Medulla oblongata (tissue), 1 donor: ENCODE measurements at regions not wholly inside any gene's neighbourhood (a gene's known extent, or its start where the extent isn't known, plus 50 kb on each side); places are given as distances from the start of the nearest gene placed in this dataset.
"Not testable (repeated sequence)": the region's sequence is repeated elsewhere in the genome, so short reads cannot be mapped to it uniquely, and the experiment has no call there.

ENCODE experiments used
- DNase-seq: peaks from one replicate; pipeline ENCODE4 v3.0.0-alpha.2; 2015; ENCODE audit errors: extremely low spot score

GRCh38 chr6:144434308-144434990 is 149.3 kb downstream of the UTRN start:
- DNase-seq: no peak

- no peak for DNase-seq
Measured at GRCh38 chr6:144435602-144436426, 150.7 kb downstream of the UTRN start.

GRCh38 chr6:144437105-144437504 is 152.0 kb downstream of the UTRN start:
- DNase-seq: no peak

GRCh38 chr6:144438103-144438502 is 153.0 kb downstream of the UTRN start:
- DNase-seq: no peak

- no peak for DNase-seq
Measured at GRCh38 chr6:144439016-144439415, 153.9 kb downstream of the UTRN start.

GRCh38 chr6:144441801-144442200 is 156.7 kb downstream of the UTRN start:
- DNase-seq: not testable (repeated sequence)

- no peak for DNase-seq
Measured at GRCh38 chr6:144443157-144443556, 158.0 kb downstream of the UTRN start.

- DNase-seq: no peak
Measured at GRCh38 chr6:144447472-144447871, 162.3 kb downstream of the UTRN start.

GRCh38 chr6:144449218-144449617 is 164.1 kb downstream of the UTRN start:
- DNase-seq: no peak

- peak; percentile 47 for DNase-seq
Measured at GRCh38 chr6:144449911-144450597, 164.9 kb downstream of the UTRN start.

GRCh38 chr6:144460327-144461095 is 175.4 kb downstream of the UTRN start:
- no peak for DNase-seq

- DNase-seq: no peak
Measured at GRCh38 chr6:144462058-144462457, 176.9 kb downstream of the UTRN start.

- no peak for DNase-seq
Measured at GRCh38 chr6:144466716-144467115, 181.6 kb downstream of the UTRN start.

GRCh38 chr6:144467172-144467762 is 182.1 kb downstream of the UTRN start:
- DNase-seq: no peak

GRCh38 chr6:144467921-144468320 is 182.8 kb downstream of the UTRN start:
- no peak for DNase-seq

- DNase-seq: no peak
Measured at GRCh38 chr6:144468709-144469108, 183.6 kb downstream of the UTRN start.

GRCh38 chr6:144469144-144469575 is 184.0 kb downstream of the UTRN start:
- DNase-seq: no peak

GRCh38 chr6:144470201-144470600 is 185.1 kb downstream of the UTRN start:
- DNase-seq: not testable (repeated sequence)

GRCh38 chr6:144471986-144472385 is 186.9 kb downstream of the UTRN start:
- no peak for DNase-seq

GRCh38 chr6:144474290-144474689 is 189.2 kb downstream of the UTRN start:
- DNase-seq: no peak

- DNase-seq: no peak
Measured at GRCh38 chr6:144474904-144475303, 189.8 kb downstream of the UTRN start.
